Suprapubic skin (tissue), 4 donors: ENCODE measurements at regions not wholly inside any gene's neighbourhood (a gene's known extent, or its start where the extent isn't known, plus 50 kb on each side); places are given as distances from the start of the nearest gene placed in this dataset.

Experiments used
- CTCF ChIP-seq, 2 donors: fragments of 200-600 bp in 1 of 2; fragments of 450-650 bp in 1 of 2; sonication (generic) in 1 of 2; IDR thresholded peaks; one replicate each; pipeline ENCODE4 v1.5.1; 2016 to 2019; ENCODE audit warnings: antibody characterized with exemption in 2 of 2, mild to moderate bottlenecking in 1 of 2, moderate library complexity in 1 of 2
- POLR2A ChIP-seq, 2 donors: fragments of 450-650 bp; IDR thresholded peaks; one replicate each; pipeline ENCODE4 v1.6.1; 2017; ENCODE audit warnings: antibody characterized with exemption in 2 of 2, mild to moderate bottlenecking in 2 of 2, moderate library complexity in 2 of 2
- POLR2AphosphoS5 ChIP-seq, 3 donors: sonication (generic); formaldehyde crosslinking; IDR thresholded peaks; one replicate each; pipeline ENCODE4 v1.6.1; 2017; ENCODE audit warnings: antibody characterized with exemption in 3 of 3

GRCh38 chr16:86730597-86730996, 152.2 kb downstream of the FOXL1 start:
- TF ChIP-seq CTCF (IDR thresholded peaks at IDR 0.05) (no peak), POLR2A (IDR thresholded peaks at IDR 0.05) (no peak), POLR2AphosphoS5 (IDR thresholded peaks at IDR 0.05) (no peak)
